ENCODE measurements at regions not wholly inside any gene's neighbourhood (a gene's known extent, or its start where the extent isn't known, plus 50 kb on each side); places are given as distances from the start of the nearest gene placed in this dataset.
"Not testable (repeated sequence)": the region's sequence is repeated elsewhere in the genome, so short reads cannot be mapped to it uniquely, and the experiment has no call there.

DNA sequence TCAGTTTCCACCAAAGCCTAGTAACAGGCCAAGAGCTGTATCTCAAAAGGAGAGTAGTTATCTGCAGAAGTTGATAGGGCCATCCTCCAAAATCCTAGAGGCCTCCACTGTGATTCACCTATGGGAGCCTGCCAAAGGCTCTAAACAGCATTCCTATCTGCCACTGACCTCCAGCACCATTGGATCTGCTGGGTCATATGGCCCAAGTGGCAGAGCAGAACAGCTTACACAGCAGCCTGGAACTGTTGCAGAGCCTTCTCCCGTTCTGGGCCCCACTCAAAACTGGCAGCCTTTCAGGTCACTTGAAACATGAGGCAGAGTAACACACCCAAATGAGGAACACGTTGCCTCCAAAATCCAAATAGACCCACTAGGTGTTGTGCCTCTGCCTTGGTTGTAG lies 345.2 kb upstream of the RND3 start:
- no peak for DNase-seq

DNA sequence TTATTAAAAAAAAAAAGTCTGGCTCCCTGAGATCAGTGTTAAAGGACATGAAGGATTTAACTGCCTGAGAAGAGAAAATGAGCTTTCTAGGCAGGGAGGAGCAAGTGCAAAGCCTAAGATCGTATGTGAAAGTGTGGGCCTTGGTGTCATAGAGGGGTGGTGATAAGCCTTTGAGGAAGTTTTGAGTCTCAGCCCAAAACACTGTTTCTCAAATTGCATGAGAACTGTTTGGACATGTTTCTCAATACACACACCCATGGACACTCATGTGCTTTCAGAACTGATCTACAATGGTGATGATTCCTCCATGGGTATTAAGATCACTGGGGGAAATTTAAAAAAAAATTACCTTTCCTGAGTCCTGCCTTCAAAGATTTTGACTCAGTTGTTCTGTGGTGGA lies 336.7 kb upstream of the RND3 start:
- no peak for DNase-seq

DNA sequence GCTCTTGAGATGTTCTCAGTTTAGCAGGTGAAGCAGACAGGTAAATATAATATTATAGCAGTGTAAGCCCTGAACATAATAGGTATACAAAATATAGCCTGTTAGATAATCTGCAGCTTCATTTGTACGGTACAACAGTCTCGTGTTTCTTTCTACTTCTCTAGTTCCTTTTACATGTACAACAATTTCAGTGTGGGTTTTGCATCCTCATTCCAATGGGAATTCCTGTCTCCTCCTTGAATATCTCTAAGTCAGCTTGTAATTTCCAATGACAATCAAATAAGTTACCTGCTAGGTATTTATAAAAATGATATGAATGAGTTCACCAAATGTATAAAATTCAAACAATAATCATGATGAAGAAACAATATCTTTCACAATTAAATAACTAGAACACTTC lies 330.0 kb upstream of the RND3 start:
- DNase-seq = no peak

DNA sequence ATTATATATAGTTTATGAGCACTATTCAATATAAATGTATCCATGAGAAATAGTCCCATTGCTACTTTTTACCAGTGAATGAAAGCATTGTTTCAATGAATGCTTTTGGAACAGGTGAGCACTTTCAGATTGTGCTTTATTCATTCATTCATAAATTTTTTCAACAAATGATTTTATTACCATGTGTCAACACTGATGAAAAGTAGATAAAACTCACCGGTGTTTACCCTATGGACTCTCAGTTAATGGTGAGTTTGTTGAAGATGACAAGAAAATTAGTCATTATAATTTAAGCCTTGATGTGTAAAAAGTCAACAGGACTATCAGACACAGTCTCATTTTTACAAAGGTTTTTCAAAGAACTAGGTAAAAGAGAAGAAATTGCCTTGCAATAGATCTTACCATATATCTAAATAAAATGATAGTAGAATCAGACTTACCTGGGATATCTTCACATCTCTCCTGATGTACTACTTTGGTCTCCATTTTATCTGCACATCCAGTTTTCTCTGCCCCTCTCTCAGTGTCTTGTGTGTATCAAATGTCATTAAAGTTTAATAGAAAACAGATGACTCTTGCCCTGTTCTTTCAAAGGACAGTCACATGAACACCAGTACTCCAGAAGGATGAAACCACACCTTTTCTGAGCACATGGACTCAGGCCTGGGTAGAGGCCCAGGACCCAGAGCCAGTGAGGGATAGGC lies 325.3 kb upstream of the RND3 start:
- DNase-seq = no peak

DNA sequence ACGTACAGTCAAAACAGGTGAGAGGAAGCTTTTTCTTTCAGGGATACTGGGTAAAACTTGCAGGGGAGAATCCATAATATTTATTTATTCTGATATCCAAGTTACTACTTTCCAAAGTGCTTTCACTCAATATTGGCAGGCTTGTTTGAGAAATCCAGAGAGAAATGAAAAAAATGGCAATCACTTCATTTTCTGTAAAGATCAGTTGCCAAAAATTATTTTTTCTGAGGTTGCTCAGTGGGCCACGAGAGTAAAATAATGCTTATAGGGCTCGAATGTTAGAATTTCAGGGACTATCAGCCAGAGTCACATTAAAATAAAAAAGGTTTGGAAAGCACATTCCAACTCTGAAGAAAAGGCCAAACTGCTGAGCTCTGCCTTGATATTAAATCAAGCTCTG lies 324.6 kb upstream of the RND3 start:
- peak; percentile 6 for DNase-seq

DNA sequence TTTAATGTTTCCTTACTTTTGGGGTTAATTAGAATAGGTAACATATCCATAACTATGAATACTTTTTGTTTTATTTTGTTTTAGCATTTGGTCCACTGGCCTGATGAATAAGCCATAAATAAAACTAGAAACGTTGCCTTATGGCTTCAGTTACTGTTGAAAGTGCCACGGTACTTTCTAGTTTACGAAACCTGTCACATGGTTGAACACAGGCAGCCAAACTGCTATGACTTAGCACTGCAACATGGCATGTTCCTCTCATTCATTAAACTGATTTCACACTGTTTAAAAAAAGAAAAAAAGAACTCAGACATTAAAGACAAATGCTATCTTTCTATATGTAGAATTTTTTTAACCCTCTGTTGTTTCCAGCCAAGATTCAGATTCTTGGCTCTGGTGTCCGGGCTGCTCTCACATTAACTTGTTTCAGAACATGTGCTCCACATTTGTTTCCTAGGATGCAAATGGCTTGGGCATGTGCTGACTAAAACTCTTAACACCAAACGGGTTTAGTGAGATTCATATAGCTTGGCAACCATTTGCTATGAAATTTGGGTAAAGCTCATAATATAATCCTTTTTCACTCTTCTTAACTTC lies 323.9 kb upstream of the RND3 start:
- peak; percentile 61 for DNase-seq

DNA sequence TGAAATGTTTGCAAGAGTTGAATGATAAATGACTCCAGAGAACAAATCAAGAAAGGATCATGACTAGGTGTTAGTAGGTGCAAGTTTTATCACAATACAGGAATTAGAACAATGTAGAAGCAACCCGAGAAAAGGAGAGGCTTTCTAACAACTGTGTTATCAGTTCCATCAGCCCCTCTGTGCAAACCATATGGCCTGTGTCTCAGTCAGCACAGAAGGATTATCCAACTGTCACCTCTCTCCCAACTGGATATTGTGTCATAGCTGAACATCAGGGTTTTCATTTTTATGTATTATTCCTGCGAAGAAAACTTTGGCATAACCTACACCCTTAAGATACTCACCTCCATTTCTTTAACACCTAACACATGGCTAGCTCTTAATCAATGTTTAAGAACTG lies 321.6 kb upstream of the RND3 start:
- DNase-seq = peak; percentile 8

DNA sequence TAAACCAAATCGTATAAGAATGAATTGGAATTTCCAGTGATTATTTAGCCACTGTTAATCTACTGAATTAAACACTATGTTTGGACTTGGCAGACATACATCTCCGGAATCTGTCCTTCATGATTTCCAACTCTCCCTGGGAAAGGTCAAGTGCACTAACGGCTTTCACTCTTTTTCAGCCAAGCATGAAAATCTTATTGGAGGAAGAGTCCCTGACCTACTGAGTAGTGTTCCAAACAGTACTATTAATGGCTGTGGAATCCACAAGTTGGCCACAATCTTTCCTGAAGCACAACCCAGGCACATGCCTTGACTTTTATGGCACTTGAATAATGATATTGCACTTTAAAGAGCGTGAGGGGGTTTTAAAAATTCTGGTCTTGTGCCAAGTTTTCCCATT lies 318.9 kb upstream of the RND3 start:
- DNase-seq = peak; percentile 26

DNA sequence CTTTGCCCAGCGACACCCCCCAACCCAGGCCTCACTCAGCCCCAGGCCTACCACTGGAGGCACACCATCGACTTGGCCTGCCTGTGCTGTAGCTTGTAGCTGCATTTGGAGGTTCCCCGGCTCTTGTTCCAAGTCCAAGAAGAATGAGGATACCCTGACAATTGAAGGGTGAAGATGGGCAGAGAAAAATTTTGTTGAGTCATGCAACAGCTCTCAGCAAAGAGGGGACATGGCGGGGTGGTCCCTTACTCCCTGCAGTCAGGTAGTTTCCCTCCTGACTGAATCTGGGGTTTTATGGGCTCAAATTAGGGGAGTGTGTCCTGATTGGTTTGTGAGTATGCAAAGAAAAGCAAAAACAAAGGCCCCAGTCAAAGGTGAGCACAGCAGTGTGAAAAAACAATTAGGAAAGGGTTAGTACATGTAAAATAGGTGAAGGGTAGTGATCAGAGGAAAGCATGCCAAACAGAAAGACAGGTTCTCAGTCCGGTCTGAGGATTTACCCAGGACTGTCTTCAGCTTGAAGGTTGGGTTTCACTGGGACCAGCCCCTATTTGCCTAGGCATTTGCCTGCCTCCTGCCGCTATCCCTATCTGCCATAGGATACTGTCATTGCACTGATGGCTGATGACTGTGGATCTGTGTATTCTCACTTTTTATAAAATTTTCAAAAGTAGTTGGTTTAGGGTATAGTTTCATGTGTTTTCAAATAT lies 316.4 kb upstream of the RND3 start:
- DNase-seq = no peak

DNA sequence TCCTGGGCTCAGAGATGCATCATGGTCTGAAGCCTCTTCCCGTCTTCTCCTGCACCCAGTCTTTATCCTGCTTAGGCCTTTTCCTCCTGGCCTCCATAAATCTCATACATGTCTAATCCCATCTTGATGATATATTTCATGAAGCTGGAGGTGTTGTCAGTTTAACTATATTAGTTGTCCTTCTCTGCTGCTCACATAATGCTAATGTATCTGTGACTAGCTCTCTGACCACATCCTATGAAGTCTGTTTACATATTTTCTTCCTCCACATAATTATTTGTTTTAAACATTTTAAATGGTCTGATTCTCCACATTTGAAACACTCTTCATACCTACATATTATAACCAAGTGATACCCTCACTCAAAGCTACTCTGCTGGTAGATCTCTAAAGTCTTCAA lies 315.2 kb upstream of the RND3 start:
- DNase-seq = no peak

DNA sequence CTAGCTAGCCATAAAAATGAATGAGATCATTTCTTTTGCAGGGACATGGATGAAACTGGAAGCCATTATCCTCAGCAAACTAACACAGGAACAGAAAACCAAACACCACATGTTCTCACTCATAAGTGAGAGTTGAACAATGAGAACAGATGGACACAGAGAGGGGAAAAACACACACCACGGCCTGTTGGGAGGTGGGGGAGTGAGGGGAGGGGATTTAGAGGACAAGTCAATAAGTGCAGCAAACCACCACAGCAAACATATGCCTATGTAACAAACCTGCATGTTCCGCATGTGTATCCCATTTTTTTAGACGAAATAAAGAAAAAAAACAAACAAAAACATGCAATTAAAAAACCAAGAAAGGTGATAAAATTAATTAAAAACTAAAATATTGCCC lies 308.8 kb upstream of the RND3 start:
- not testable (repeated sequence) for DNase-seq

DNA sequence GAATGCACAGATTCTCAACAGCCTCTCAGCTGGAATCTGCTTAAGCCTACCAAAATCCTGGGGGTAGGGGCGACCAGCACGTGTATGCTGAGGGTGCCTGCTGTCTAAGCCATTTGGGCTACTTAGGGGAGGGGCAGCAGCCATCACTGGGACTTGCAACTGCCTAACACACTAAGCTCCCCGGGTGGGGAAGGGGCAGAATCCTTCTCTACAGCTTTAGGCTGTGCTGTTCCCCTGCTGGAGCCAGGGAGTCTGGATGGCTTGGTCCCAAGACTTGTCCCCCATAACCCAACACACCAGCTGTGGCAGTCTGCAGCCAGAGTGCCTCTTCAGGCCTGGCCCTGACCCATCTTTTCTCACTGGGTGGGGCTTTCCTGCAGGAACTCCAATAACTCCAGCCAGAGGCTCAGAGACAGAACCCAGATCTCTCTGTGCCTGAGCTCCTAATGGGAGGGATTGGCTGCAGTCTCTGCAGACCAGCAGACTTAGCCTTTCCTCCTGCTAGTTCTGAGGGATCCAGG lies 305.4 kb upstream of the RND3 start:
- no peak for DNase-seq

DNA sequence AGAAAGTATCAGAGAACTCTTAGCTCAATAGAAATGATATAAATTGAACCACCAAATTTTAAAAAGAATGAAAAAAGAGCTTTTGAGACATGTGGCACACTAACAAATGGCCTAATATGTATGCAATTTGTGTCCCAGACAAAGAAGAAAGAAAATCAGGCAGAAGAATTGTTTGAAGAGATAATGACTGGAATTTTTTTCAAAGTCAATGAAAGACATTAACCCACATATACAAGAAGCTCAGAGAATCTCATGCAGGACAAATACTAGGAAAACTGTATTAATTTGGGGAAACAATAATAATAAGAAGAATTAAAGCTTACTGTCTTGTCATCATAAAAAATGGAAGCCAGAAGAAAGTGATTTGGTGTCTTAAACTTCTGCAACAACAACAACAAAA lies 304.1 kb upstream of the RND3 start:
- DNase-seq = no peak

DNA sequence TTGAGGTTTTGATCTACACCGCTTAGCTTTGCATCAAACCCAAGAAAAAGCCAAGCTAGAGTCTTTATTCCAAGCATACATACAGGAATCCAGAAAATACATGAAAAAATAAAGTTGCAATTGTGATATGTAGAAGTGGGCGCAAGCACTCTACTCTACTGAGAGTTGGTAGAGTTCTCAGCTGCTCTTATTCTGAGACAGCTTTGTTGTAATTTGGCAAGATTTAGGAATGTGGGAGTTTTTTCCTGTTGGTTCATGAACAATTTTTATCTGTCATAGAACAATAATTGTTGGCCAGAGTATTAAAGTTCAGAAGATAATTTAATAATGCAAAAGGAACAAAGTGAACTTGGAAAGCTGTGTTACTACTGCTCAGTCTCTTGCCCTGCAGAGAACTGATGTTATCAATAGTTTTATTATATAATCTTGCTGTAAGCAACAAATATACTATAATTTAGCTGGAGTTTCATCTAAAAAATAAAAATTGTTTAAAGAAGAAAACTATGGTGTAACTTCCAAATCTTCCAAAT lies 302.0 kb upstream of the RND3 start:
- no peak for DNase-seq

DNA sequence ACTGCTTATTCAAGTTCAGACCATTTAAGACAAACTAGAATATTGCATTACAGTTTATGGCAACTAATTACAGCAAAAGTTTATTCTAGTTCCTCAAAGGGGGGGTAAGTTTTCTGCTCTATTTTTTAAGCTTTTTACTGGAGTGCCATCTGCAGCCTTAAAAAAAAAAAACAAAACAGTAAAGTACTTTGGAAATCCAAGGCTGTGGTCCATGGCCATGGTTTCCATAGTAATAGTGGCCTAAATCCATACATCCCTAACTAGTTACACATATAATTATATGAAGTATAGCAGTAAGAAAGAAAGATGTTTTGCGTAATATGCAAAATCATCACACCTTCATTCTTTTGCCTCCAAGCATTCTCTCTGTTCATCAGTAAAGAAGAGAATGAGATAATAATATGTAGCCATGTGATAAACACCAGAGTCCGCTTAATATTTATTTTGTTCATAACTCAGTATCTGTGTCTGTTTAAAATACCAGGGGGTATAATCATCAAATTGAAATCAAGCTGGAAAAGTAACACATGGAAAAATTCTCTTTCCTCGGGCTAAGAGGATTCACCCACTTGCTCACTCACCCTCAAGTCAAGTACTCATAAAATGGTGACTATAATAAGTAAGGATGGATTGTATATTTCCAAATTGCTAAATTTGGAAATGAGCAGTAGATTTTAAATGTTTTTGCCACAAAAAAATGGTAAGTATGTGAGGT lies 301.1 kb upstream of the RND3 start:
- DNase-seq = no peak

DNA sequence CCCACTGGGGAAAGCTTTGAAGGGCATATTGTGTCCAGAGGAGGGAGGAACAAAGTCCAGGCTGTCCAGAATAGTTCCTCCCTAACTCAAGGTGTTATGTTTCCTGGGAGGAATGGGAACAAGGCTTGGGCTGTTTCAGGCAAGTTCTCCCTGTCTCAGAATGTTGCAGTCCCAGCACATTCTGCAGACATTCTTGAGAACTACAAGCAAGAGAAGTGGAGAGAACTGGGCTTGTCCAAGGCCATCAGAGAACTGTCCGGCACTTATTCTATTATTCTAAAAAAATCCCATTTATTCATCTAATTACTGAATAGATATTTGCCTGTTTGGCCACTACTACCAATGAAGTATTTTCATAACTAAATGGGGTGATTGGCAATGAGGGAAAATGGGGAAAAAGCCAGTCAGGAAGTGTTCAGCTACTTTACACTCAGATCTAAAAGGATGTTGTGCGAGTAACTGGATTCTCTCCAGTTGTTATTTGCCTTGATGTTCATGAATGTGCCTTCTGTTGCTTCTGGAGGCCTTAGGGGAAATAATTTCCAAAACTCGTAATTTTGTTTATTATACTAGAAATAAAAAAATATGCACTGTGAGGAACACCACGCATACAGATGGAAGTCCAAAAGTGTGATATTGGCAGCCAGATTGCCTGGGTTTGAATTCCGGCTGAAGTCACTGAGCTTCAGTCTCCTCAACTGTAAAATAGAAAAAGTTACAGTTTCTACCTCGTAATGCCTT lies 300.1 kb upstream of the RND3 start:
- DNase-seq = no peak

DNA sequence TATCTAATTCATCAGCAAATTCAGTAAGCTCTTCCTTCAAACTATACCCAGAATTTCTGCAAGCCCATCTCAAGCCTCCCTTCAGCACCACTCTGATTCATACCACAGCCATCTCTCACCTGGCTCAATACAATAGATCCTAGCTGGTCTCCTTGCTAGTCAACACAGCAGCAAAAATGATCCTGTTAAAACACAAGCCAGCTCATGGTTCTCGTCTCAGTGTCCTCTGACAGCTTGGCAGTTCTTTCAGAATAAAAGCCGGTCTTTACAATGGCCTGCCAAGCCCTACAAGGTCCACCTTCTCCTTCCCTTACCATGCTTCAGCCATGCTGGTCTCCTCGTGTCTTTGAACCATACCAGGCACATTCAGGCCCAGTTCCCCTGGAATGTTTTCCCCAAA lies 296.9 kb upstream of the RND3 start:
- no peak for DNase-seq

DNA sequence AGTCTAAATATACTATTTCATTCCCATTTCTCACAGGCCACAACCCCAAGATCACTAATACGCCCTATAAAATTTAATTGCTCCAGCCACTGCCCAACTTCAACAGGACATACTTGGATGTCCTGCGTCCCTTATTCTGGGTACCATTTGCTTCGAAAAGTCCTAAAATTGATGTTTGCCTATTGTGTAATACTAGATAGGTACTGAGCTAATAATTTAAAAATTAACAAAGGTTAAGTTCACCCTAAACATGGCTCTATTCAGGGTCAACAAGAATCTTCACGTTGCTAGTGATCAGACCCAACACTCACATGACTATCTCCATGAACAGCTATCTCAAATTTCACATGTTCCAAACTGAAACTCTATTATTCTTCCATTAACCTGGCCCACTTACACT lies 296.4 kb upstream of the RND3 start:
- no peak for DNase-seq

DNA sequence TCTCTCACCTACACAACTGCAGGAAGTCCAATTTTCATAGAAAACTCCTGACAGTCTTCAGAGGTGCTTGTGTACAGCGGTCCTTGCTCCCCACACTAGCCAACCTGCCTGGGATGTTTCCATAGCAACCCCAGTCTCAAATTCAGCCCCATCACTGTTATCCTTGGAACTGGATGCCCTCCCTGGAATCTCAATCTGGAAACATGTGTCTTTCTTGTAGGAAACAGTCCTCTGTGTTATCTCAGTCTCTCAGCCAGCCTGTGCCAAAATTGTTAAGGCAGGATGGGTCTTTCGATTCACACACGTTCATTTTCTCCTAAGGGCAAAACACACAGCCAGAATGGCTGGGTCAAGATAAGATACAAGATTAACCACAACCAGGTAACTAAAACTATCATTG lies 295.5 kb upstream of the RND3 start:
- no peak for DNase-seq

DNA sequence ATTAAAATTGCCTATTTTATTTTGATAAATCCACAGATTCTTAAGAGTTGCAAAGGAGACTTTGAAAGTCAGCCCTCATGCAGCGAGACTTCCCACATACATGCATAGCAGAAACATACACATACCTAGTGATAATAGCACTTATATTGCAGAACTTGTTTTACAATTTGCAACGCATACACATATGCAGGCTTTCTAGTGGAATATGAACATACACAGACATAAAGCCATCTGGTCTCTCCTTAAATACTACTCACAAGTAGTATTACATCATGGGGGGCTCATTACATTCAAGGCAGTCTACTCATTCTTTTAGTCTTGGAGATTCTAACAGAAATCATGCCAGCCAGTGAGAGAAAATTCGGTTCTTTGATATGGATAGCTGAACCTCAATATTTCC lies 295.1 kb upstream of the RND3 start:
- DNase-seq = no peak

DNA sequence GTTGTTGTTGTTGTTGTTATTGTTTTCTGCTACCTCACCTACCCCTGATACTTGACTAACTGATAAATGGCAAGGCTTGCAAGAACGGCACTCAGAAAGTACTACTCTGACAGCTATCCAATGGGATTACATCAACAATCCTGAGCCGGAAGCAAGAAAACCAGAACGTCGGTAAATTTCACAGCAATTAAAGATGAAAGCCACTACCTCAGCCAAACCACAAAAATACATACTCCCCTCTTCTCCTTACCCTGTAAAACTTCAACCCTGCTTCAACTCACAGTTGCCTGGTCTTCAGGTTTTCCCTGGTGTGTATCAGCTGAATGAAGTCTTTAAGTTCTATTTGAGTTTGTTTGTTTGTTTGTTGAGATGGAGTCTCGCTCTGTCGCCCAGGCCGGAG lies 293.7 kb upstream of the RND3 start:
- DNase-seq = no peak

DNA sequence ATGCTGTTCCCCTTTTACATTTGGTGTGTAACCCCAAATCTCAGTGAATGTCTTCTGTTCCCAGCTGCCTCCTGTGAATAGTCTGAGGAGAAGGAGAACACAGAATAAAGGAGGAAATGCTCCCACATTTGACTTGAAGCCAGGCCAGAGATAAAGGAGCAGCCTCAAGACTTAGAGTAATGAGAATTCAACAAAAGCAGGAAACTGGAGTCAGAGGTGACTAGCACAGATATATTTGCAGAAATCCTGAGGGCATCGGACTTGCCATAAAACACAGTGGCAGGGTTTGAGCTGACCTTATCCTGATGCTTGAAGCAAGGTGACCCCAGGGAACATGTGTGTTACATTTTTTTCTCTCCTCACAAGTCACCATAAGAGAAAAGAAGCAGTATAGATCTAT lies 291.4 kb upstream of the RND3 start:
- DNase-seq = no peak

DNA sequence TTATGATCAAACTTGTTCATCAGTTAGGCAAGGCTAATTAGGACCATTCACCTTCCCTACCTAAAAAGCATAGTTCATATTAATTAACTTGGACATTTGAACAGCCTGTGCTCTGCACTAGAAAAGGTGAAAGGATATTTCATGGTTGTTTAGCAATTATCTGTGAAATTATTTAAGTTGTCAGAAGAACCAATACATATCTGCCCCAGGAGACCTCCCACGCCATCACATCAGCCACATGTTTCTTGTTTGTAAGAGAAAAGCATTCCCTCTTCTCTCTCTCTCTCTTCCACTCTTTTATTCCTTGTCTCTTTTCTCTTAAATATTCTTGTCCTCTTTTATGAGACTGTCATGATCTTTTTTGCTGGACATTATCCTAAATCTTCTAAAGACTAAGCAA lies 282.0 kb upstream of the RND3 start:
- peak; percentile 59 for DNase-seq
